NOMO-1 (cell line): ENCODE measurements at regions not wholly inside any gene's neighbourhood (a gene's known extent, or its start where the extent isn't known, plus 50 kb on each side); places are given as distances from the start of the nearest gene placed in this dataset.
A peak's percentile ranks its signal among the peaks of the same experiment; 100 is the strongest.
"Not testable (repeated sequence)": the region's sequence is repeated elsewhere in the genome, so short reads cannot be mapped to it uniquely, and the experiment has no call there.

ENCODE experiments used
- DNase-seq, 2 experiments: peaks; one replicate each; lab custom pipeline; 2025; ENCODE audit not compliant: unreplicated experiment in 2 of 2; lab: John Stamatoyannopoulos, UW

GRCh38 chr20:4441871-4442270 is 192.8 kb upstream of the ADRA1D start:
- DNase-seq, result no peak

DNA sequence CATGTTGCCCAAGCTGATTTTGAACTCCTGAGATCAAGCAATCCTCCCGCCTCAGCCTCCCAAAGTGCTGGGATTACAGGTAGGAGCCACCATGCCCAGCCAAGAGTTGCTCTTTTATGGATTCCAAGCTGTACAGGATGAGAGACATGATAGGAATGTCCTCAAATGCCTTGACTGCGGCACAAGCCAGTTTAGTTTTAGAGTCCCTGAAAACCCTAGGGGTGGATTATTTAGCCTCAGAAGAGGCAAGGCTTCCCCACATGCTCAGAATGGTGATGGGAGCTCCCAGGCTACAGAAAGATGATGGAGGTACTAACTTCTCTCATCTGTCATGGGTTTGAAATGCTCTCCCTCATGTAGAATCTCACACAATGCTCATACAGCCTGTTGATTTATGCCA is 192.1 kb upstream of the ADRA1D start:
- DNase-seq, result no peak

DNA sequence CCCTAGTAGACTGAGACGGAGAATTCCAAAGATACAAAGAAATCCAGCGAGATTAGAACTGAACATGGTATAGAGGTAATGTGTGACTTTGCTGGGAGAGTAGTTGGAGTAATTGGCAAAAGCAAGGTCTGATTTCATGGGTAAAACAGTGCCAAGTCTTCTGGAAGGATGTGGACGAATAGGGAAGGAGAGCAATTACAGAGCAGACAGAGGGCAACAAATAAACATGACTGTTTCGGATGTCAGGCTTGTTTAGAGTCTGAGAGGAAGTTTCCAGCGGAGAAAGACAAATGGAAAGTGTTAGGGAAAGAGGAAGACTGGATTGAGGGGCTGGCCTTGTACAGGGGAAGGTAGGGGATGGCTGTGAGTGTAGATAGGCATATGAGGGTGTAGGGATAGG is 190.4 kb upstream of the ADRA1D start:
- DNase-seq, result no peak

DNA sequence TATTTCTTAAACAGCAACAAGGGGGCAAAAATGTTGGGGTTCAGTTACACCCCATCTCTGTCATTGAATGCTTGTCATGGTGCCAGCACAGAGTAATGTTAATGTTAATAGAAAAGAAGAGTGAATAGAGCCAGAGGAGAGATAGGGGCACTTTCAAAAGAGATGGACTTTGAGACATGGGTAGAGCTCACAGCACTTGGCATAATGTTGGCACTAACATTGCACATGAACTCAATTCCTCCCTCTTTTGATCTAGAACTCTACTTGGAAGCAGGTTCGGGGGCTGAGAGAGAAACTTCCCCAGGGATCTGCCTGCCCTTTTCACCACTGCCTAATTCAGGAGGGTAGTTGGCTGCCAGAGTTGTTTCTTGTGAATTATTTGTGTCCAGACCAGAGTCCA is 188.0 kb upstream of the ADRA1D start:
- DNase-seq, result no peak

- DNase-seq, result no peak
These were observed 186.8 kb upstream of the ADRA1D start for GRCh38 chr20:4435671-4436455.

GRCh38 chr20:4435225-4435624 is 186.1 kb upstream of the ADRA1D start:
- no peak for DNase-seq

DNA sequence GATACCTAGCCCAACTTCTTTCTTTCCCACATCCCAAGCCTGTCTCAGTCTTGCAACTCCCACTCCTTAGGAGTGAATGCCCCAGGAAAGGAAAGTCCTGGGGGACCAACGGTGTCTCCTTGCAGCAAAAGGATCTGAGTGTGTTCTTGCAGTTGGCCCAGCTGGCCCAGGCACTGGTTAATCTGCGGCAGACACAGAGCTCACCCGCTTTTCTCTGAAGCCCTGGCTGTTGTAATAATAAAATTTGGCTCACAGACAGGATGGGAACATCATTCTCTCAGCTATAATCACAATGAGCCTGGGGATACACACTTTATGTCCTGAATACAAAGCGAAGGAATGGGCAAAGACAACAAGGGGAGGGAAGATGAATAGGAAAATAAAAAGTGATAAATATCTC is 185.6 kb upstream of the ADRA1D start:
- no peak for DNase-seq

GRCh38 chr20:4431446-4431845 is 182.4 kb upstream of the ADRA1D start:
- DNase-seq, result no peak

GRCh38 chr20:4430826-4431225 is 181.7 kb upstream of the ADRA1D start:
- DNase-seq, result not testable (repeated sequence)

GRCh38 chr20:4427940-4428586 is 179.0 kb upstream of the ADRA1D start:
- DNase-seq, result peak; percentile 17 to 49

DNA sequence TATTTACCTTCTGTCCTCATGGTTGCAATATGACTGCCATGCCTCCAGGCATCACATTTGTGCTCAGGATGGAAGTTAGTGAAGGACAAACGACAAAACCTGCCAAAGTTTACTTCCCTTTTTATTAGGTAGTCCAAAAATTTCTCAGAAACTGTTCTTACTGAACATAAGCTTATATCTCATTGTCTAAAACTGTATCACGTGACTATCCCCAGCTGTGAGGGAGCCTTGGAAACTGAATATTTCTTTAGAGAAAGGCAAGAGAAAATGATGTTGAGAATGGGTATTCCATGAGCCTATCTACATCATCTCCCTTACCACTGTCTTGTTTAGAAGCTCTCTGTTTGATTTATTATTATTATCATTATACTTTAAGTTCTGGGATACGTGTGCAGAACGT is 169.1 kb upstream of the ADRA1D start:
- no peak for DNase-seq

DNA sequence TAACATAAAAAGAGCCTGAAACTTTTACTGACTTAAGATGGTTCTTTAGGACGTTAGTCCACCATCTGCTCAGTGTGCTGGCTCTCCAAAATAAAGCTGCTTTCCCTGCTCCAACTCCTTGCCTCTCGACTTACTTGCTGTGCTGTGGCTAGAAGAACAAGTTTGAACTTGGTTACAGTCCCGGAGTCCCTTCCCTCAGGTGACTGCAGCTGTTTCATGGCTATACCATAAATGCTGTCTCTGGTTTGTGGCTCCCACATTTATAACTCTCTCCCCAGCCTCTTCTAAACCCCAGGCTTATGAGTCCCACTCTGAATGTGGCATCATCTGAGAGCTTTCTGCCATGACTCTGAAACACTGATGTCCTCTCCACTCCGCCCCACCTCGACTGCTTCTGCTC is 166.2 kb upstream of the ADRA1D start:
- DNase-seq, result no peak

DNA sequence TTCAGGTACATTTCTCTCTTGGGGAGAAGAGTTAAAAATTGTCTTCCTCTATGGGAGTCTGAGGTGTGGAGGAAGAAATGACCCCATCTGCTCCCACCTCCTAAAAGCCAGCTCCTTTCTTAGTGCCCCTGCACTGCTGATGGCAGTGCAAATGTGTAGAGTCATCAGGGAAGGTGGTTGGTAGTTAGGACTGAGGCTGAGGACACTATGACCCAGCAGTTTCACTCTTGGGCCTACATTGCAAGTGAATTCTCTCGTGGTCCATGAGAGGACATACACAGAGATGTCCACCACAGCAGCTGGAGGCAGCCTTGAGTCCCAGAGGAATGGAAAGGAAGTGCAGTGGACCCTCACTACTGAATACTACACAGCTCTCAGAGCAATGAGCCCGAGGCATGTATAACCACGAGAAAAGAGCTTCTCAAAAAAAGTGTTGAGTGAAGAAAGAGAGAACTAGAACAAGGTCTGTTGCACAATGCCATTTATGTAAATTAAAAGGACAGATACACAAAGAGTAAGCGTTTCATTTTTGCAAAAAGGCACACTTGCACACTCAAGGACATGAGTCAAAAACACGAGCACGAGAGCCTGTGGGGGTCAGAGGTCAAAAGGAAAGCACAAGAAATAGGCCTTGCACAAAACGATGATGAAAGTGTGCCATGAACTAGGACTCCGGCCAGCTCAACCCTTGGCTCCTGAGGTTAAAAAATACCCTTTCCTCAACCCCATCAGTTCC is 164.4 kb upstream of the ADRA1D start:
- DNase-seq, result peak; percentile 32 to 58

DNA sequence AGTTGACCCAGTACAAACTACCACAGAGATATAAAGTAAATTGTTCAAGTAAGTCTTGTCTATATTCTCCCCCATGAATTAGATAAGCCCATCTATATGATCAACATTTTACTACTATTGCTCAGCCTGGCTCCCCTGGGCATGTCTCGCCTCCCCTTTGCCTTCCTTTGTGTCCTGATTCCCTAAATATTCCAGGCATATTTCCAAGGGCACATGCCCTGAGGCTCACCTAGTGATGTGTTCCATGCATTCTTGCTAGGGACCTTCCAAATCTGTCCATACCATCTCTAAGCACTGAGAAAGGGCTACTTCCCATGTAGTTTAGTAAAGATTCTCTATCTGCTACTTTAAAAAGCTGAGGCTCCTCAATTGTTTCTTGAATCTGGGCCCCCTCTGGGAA is 163.1 kb upstream of the ADRA1D start:
- no peak for DNase-seq

GRCh38 chr20:4411744-4412143 is 162.7 kb upstream of the ADRA1D start:
- no peak for DNase-seq

DNA sequence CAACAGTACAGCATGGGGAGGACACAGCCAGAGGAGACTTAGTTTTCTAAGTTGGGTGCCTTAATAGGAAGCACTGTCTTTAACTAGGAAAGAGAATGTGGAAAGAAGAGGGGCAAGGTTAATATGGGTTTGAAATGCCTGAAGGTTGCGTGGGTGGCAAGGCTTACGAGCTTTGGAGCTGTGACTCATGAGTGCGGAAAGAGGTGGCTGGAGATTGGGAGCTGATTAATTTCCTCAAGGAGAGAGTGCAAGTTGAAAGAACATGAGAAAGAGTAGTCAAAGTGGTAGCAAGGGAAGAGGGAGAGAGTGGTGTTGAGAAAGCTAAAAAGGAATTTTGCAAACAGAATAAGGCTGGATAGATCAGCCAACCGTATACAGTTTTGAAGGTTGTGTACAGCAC is 157.5 kb upstream of the ADRA1D start:
- DNase-seq, result no peak

GRCh38 chr20:4401601-4402000 is 152.5 kb upstream of the ADRA1D start:
- no peak for DNase-seq

DNA sequence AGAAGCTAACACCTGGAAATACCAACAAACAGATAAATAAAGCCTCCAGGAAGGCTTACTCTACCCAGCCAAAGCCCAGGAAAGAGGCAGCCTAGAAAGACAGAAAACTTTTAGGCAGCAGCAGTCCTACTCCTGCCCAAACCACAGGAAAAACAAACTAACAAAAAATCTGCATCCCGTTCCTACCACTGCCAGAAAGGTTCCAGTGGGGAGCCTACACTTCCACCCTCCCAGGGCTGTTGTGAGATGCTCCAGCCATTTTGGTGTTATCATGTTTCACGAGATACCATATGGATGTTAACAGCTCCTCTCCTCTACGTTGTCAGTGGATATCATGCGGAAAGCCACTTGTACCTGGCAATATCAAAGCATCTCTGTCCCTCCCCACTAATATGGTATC is 135.9 kb upstream of the ADRA1D start:
- DNase-seq, result no peak

DNA sequence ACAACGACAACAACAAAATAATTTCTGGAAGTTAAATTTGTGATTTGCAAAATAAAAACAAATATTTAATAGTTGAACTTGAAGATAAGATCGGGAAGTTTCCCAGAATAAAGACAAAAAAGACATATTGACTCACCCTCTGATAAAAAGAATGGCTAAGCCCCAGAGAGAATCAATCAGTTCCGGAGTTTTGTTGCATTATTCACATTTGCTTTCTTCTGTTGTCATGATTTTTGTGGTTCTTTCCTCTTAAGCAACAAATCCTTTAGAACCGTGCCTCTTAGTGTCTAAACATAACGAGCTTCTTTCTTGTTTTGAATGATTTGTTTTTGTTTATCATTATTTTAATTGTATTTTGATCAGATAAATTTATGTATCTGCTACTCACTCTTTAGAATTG is 134.9 kb upstream of the ADRA1D start:
- DNase-seq, result no peak

DNA sequence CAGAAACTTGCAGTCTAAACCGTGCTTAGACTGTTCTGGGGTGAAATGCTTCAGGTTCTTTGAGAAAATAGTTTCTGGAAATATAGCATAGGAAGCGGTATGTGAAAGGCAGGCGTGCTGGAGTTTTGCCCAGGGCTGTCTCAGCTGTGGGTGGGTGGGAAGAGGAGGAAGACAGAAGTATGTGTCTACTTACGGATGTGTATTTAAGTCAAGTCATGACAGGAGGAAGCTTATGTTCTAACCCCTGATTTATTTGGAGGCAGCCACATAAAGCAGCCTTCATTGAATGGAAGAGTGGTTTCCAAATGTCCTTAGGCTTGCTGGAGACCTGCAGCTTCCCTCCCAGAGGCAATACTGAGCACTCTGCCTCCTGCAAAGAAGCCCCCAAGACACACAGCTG is 126.8 kb upstream of the ADRA1D start:
- peak; percentile 56 to 85 for DNase-seq

DNA sequence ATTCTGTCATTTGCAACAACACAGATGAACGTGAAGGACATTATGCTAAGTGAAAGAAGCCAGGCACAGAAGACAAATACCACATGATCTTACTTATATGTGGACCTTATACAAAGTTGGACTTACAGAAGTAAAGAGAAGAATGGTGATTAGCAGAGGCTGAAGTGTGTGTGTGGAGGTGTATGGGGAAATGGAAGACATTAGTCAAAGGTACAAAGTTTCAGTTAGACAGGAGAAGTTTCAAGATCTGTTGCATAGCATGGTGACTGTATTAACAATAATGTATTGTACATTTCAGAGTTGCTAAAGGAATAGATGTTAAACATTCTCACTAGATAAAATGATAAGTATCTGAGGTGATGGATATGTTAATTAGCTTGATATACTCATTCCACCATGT is 124.4 kb upstream of the ADRA1D start:
- DNase-seq, result no peak
